SK-N-SH (cell line): ENCODE measurements at regions not wholly inside any gene's neighbourhood (a gene's known extent, or its start where the extent isn't known, plus 50 kb on each side); places are given as distances from the start of the nearest gene placed in this dataset.
"Not testable (repeated sequence)": the region's sequence is repeated elsewhere in the genome, so short reads cannot be mapped to it uniquely, and the experiment has no call there.

Experiments
- CTCF ChIA-PET: fragments of 300-600, 350-600 bp; formaldehyde crosslinking; extraction: SDS; loops from one replicate; lab custom pipeline; 2021; lab: Yijun Ruan, JAX
- POLR2A ChIA-PET: fragments of 350-600 bp; sonication (Branson Sonifier 250); formaldehyde crosslinking; extraction: SDS; loops from one replicate; lab custom pipeline; 2020; ENCODE audit warnings: antibody characterized with exemption, inconsistent platforms; lab: Yijun Ruan, JAX
- DNase-seq: peaks from one replicate; pipeline ENCODE4 v3.0.0; 2012
- H2AFZ ChIP-seq: fragments of 200-600 bp; sonication (generic); 2 replicates; pipeline ENCODE4 v1.8.1; 2016; ENCODE audit warnings: antibody characterized with exemption, mild to moderate bottlenecking, low read depth
- H3F3A ChIP-seq: fragments of 200-600 bp; sonication (generic); replicated peaks from 2 replicates; pipeline ENCODE3; 2016; ENCODE audit warnings: antibody characterized with exemption, mild to moderate bottlenecking; ENCODE audit not compliant: insufficient read depth
- H3K27ac ChIP-seq, 2 experiments: fragments of 200-500 bp in 1 of 2; fragments of 200-600 bp in 1 of 2; sonication (Bioruptor generic) in 1 of 2; sonication (generic), shearing (Covaris generic) in 1 of 2; 2 replicates each; pipeline versions ENCODE4 v1.5.1 to v1.6.1; 2014 to 2016; ENCODE audit warnings: low read depth in 2 of 2, inconsistent platforms in 1 of 2, low read length in 1 of 2, mild to moderate bottlenecking in 1 of 2, mixed read lengths in 1 of 2
- H3K27me3 ChIP-seq: fragments of 200-600 bp; sonication (generic), shearing (Covaris generic); 2 replicates; pipeline ENCODE4 v1.6.1; 2016; ENCODE audit warnings: mixed run types; ENCODE audit not compliant: insufficient read depth
- H3K36me3 ChIP-seq, 2 experiments: fragments of 200-500 bp in 1 of 2; fragments of 200-600 bp in 1 of 2; sonication (Bioruptor generic) in 1 of 2; sonication (generic) in 1 of 2; replicated peaks in 1 of 2; 2 replicates each; pipeline versions ENCODE3 to v1.5.1; 2014 to 2016; ENCODE audit warnings: low read length in 1 of 2, mild to moderate bottlenecking in 1 of 2; ENCODE audit not compliant: insufficient read depth in 2 of 2, control insufficient read depth in 1 of 2
- H3K4me1 ChIP-seq, 2 experiments: fragments of 200-500 bp in 1 of 2; fragments of 200-600 bp in 1 of 2; sonication (Bioruptor generic) in 1 of 2; sonication (generic), shearing (Covaris generic) in 1 of 2; 2 replicates each; pipeline versions ENCODE4 v1.5.1 to v1.6.1; 2014 to 2016; ENCODE audit warnings: low read depth in 1 of 2, low read length in 1 of 2, mixed run types in 1 of 2; ENCODE audit not compliant: insufficient read depth in 2 of 2, control insufficient read depth in 1 of 2
- H3K4me2 ChIP-seq: fragments of 200-600 bp; sonication (generic), shearing (Covaris generic); 2 replicates; pipeline ENCODE4 v1.6.1; 2017; ENCODE audit warnings: mixed run types
- H3K4me3 ChIP-seq, 2 experiments: fragments of 200-500 bp in 1 of 2; fragments of 200-600 bp in 1 of 2; sonication (Bioruptor generic) in 1 of 2; sonication (generic), shearing (Covaris generic) in 1 of 2; 2 replicates each; pipeline versions ENCODE4 v1.5.1 to v1.8.1; 2014 to 2016; ENCODE audit warnings: low read depth in 2 of 2, inconsistent platforms in 1 of 2, low read length in 1 of 2, mild to moderate bottlenecking in 1 of 2, mixed read lengths in 1 of 2, moderate library complexity in 1 of 2
- H3K79me2 ChIP-seq: fragments of 200-600 bp; sonication (generic); 2 replicates; pipeline ENCODE4 v1.8.1; 2017; ENCODE audit warnings: mild to moderate bottlenecking; ENCODE audit not compliant: insufficient read depth
- H3K9ac ChIP-seq: fragments of 200-600 bp; sonication (generic); 2 replicates; pipeline ENCODE4 v1.6.1; 2017; ENCODE audit warnings: mixed run types
- H3K9me2 ChIP-seq: fragments of 200-600 bp; sonication (generic); 2 replicates; pipeline ENCODE4 v1.6.1; 2017; ENCODE audit warnings: mixed run types
- H3K9me3 ChIP-seq: fragments of 200-600 bp; sonication (generic); 2 replicates; pipeline ENCODE4 v1.6.1; 2017; ENCODE audit warnings: mixed run types, mild to moderate bottlenecking, moderate library complexity
- H4K20me1 ChIP-seq: fragments of 200-600 bp; sonication (generic); 2 replicates; pipeline ENCODE4 v1.6.1; 2017; ENCODE audit warnings: mild to moderate bottlenecking, mixed run types; ENCODE audit not compliant: insufficient read depth
- WGBS: methylation state at CpG from one replicate; pipeline ENCODE4 v1.1.6; 2017; ENCODE audit warnings: low lambda C conversion rate; 5-methylcytosine and 5-hydroxymethylcytosine counted together

DNA sequence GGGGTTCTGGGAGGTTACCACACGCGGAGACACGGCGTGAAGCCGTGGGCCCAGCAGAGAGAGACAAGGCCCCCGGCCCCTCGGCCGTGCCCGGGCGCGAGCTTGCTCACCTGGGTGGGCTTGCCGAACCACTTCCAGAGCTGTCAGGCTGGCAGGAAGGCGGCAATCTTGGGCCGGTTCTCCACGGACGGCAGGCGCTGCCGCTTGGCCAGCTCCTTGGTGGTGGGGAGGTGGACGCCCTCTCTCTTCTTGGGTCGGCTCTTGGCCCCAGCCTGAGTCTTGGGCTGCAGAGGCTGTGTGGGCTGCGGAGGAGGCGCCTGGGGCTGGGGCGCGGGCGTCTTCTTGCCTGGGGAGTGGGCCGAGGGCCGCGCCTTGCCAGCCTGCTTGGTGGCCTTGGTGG lies 426.5 kb upstream of the ZNF722 start:
- WGBS: 34% methylated on average over 14 of the region's 28 CpGs

DNA sequence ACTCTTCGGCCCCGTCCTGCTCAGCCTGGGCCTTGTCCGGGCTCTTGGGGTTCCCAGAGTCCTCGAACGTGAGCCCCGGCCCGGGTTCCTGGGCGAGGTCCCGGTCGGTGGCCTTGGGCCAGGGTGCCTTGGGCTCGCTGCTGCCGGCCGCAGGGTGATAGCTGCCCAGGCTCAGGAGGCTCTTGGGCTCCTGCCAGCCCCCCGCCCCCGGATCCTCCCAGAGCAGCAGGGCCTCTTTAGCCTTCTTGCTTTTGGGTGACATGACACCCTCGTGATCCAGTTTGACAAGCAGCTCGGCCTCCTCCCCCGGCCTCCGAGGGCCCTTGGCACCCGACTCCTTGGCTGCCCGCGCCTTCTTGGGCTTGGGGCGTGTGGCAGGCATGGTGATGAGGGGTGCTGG lies 425.7 kb upstream of the ZNF722 start:
- H3K4me3 ChIP-seq, H3K27me3 ChIP-seq, H4K20me1 ChIP-seq, POLR2A ChIA-PET, H3K27ac ChIP-seq, H2AFZ ChIP-seq, H3K36me3 ChIP-seq, DNase-seq, H3K79me2 ChIP-seq, H3K4me1 ChIP-seq, H3K9me2 ChIP-seq, H3K9ac ChIP-seq, H3K4me2 ChIP-seq, CTCF ChIA-PET, H3F3A ChIP-seq, H3K9me3 ChIP-seq: not testable (repeated sequence)
- WGBS: 26% methylated on average over 14 of the region's 23 CpGs

More for the DNA sequence above, 426.5 kb upstream of the ZNF722 start:
- POLR2A ChIA-PET, H3K4me2 ChIP-seq, H3K36me3 ChIP-seq, H3K79me2 ChIP-seq, H3K27ac ChIP-seq, DNase-seq, H3K4me1 ChIP-seq, H3F3A ChIP-seq, CTCF ChIA-PET, H3K9me3 ChIP-seq, H2AFZ ChIP-seq, H3K27me3 ChIP-seq, H3K4me3 ChIP-seq, H3K9me2 ChIP-seq, H3K9ac ChIP-seq, H4K20me1 ChIP-seq: not testable (repeated sequence)

DNA sequence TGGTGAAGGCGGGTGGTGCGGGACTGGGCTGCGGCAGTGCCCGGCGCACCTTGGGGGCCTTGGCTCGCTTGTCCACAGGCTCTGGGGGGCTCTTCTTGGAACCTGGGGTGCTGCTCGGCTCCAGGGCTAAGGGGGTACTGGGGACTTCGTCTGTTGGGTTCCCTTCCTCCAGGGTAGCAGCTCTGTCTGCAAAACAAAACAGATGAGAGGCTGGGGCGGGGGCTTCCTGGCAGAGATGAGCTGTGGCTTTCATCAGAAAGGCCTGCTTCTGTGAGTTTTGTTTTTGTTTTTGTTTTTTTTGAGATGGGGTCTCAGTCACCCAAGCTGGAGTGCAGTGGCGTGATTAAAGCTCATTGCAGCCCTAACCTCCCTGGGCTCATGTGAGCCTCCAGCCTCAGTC lies 425.2 kb upstream of the ZNF722 start:
- WGBS: 0% methylated on average over 3 of the region's 10 CpGs
- CTCF ChIA-PET: not testable (repeated sequence)

DNA sequence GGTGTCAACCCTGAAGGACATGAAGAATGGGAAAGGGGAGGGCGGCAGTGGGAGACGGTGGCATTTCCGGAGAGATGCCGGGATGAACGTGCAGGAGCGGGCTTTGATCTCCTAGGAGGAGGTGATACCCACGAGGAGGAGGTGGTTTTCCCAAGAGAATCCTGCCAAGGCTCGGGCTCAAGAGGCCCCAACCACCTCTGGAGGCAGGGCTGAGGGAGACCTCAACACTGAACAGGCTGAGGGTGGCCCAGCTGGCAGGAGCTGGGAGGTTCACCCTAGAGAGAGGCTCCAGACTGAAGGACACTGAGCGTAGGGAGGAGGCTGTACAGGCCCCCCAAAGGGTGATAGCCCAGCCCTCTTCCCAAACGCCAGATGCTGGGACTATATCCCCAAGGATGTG lies 422.2 kb upstream of the ZNF722 start:
- H3K27me3 ChIP-seq, H3K36me3 ChIP-seq, H2AFZ ChIP-seq, H3K9me3 ChIP-seq, H3K9ac ChIP-seq, H3F3A ChIP-seq, H3K4me2 ChIP-seq, DNase-seq, H3K4me1 ChIP-seq, H3K9me2 ChIP-seq, H3K4me3 ChIP-seq, CTCF ChIA-PET, H3K79me2 ChIP-seq, H3K27ac ChIP-seq, H4K20me1 ChIP-seq, POLR2A ChIA-PET: not testable (repeated sequence)
- WGBS: 13% methylated on average over 10 of the region's 10 CpGs

More for the DNA sequence above, 425.2 kb upstream of the ZNF722 start:
- H3K27me3 ChIP-seq, H3K9ac ChIP-seq, H2AFZ ChIP-seq, H3K9me2 ChIP-seq, H3K4me1 ChIP-seq, H3K36me3 ChIP-seq, DNase-seq, H3K27ac ChIP-seq, H3K4me2 ChIP-seq, H3K79me2 ChIP-seq, POLR2A ChIA-PET, H3F3A ChIP-seq, H4K20me1 ChIP-seq, H3K9me3 ChIP-seq, H3K4me3 ChIP-seq: not testable (repeated sequence)

DNA sequence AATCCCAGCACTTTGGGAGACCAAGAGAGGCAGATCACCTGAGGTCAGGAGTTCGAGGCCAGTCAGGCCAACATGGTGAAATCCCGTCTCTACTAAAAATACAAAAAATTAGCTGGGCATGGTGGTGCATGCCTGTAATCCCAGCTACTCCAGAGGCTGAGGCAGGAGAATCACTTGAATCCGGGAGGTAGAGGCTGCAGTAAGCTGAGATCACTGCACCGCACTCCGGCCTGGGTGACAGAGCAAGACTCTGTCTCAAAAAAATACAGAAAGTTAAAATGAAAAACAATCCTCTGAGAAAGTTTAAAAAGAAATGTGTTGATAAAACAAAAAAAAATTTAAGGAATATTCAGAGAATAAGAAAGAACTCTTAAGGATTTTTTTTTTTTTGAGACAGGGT lies 421.6 kb upstream of the ZNF722 start:
- POLR2A ChIA-PET: not testable (repeated sequence)
- WGBS: 6% methylated on average over 5 of the region's 5 CpGs

DNA sequence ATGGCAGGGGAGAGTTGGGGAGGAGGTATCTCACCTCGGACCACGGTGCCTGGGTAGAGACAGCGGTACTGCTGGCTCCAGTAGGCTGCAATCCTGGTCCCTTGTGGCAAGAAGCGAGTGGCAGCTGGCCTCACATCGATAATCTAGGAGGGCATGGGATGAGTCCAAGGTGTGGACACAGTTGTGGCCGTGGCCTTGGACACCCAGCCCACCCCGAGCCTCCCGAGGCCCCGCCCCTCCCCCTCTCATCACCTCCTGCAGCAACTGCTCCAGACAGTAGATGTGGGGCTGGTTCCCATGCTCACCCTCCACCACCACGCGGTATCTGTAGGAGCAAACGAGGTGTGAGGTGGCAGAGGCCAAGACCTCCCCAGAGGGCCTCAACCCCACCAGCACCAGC lies 418.6 kb upstream of the ZNF722 start:
- H3K36me3 ChIP-seq, H3K27me3 ChIP-seq, H3K4me1 ChIP-seq, H3F3A ChIP-seq, H3K4me2 ChIP-seq, H4K20me1 ChIP-seq, H3K79me2 ChIP-seq, DNase-seq, H3K9ac ChIP-seq, H3K27ac ChIP-seq, CTCF ChIA-PET, H2AFZ ChIP-seq, H3K9me2 ChIP-seq, POLR2A ChIA-PET, H3K9me3 ChIP-seq, H3K4me3 ChIP-seq: not testable (repeated sequence)
- 20% methylated on average over 12 of the region's 12 CpGs for WGBS

More for the DNA sequence above, 421.6 kb upstream of the ZNF722 start:
- H3K36me3 ChIP-seq, H3K9ac ChIP-seq, DNase-seq, H3K27ac ChIP-seq, H3F3A ChIP-seq, H3K4me1 ChIP-seq, H3K27me3 ChIP-seq, H2AFZ ChIP-seq, H3K9me3 ChIP-seq, H3K9me2 ChIP-seq, H3K79me2 ChIP-seq, H3K4me3 ChIP-seq, H4K20me1 ChIP-seq, CTCF ChIA-PET, H3K4me2 ChIP-seq: not testable (repeated sequence)
